Keratinocyte (primary cell): ENCODE measurements at regions not wholly inside any gene's neighbourhood (a gene's known extent, or its start where the extent isn't known, plus 50 kb on each side); places are given as distances from the start of the nearest gene placed in this dataset.
A peak's percentile ranks its signal among the peaks of the same experiment; 100 is the strongest.
"Not testable (repeated sequence)": the region's sequence is repeated elsewhere in the genome, so short reads cannot be mapped to it uniquely, and the experiment has no call there.

Experiments used
- DNase-seq: peaks from one replicate; pipeline ENCODE4 v3.0.0-alpha.2; 2011; ENCODE audit warnings: low read depth, missing footprints, low spot score
- FAIRE-seq: peaks from 2 replicates; lab custom pipeline; 2011; peaks lifted over from hg19 to GRCh38; lab: Jason Lieb, UNC
- H2AFZ ChIP-seq: 2 replicates; pipeline ENCODE4 v1.6.0; 2012; ENCODE audit warnings: low read length, control low read depth, inconsistent platforms; ENCODE audit not compliant: control insufficient read depth
- H3K27ac ChIP-seq: 2 replicates; pipeline ENCODE4 v1.5.1; 2011; ENCODE audit warnings: low read length; ENCODE audit not compliant: control insufficient read depth, insufficient read depth
- H3K27me3 ChIP-seq: 3 replicates; pipeline ENCODE4 v1.6.0; 2011; ENCODE audit warnings: low read length; ENCODE audit not compliant: control insufficient read depth, insufficient read depth; ENCODE audit errors: extremely low read depth
- H3K36me3 ChIP-seq, 2 experiments: 2 replicates in 1 of 2; 3 replicates in 1 of 2; pipeline ENCODE4 v1.5.1; 2011; ENCODE audit warnings: low read length in 2 of 2, mild to moderate bottlenecking in 1 of 2; ENCODE audit not compliant: control insufficient read depth in 2 of 2, insufficient read depth in 2 of 2; ENCODE audit errors: extremely low read depth in 1 of 2
- H3K4me1 ChIP-seq: 3 replicates; pipeline ENCODE4 v1.5.1; 2011; ENCODE audit warnings: low read length; ENCODE audit not compliant: control insufficient read depth, insufficient read depth; ENCODE audit errors: extremely low read depth
- H3K4me2 ChIP-seq: 3 replicates; pipeline ENCODE4 v1.6.0; 2011; ENCODE audit warnings: low read depth, low read length; ENCODE audit not compliant: control insufficient read depth, insufficient read depth; ENCODE audit errors: extremely low read depth
- H3K4me3 ChIP-seq, 3 experiments: fragments of 200-600 bp in 1 of 3; sonication (generic) in 1 of 3; 2 replicates in 2 of 3; 3 replicates in 1 of 3; pipeline ENCODE4 v1.5.1; 2011 to 2016; ENCODE audit warnings: low read length in 3 of 3, mild to moderate bottlenecking in 3 of 3, control low read depth in 2 of 3, inconsistent platforms in 1 of 3, low read depth in 1 of 3, mixed read lengths in 1 of 3, mixed run types in 1 of 3, moderate library complexity in 1 of 3; ENCODE audit not compliant: control insufficient read depth in 2 of 3, insufficient read depth in 2 of 3; ENCODE audit errors: extremely low read depth in 1 of 3
- H3K79me2 ChIP-seq: 2 replicates; pipeline ENCODE4 v1.6.0; 2012; ENCODE audit warnings: low read length; ENCODE audit not compliant: control insufficient read depth, insufficient read depth
- H3K9ac ChIP-seq: 3 replicates; pipeline ENCODE4 v1.6.0; 2011; ENCODE audit warnings: low read length; ENCODE audit not compliant: control insufficient read depth, insufficient read depth; ENCODE audit errors: extremely low read depth
- H3K9me1 ChIP-seq: 3 replicates; pipeline ENCODE4 v1.6.0; 2011; ENCODE audit warnings: low read length; ENCODE audit not compliant: control insufficient read depth, insufficient read depth; ENCODE audit errors: extremely low read depth
- H3K9me3 ChIP-seq: 2 replicates; pipeline ENCODE4 v1.5.1; 2012; ENCODE audit warnings: low read depth, low read length; ENCODE audit not compliant: control insufficient read depth
- H4K20me1 ChIP-seq: 3 replicates; pipeline ENCODE4 v1.6.0; 2011; ENCODE audit warnings: low read length; ENCODE audit not compliant: control insufficient read depth, insufficient read depth; ENCODE audit errors: extremely low read depth
- EZH2 ChIP-seq: IDR thresholded peaks from one replicate; pipeline ENCODE4 v1.6.1; 2012; ENCODE audit warnings: inconsistent platforms, mild to moderate bottlenecking, low read length, moderate library complexity
- dilution Hi-C: fragments of 300-500 bp; cut with MboI; formaldehyde crosslinking; loops from one replicate; pipeline ENCODE4 v1.7.0; 2020; ENCODE audit warnings: low sequenced_read_pairs; ENCODE audit not compliant: extremely low pct_ligation_motif_present
- TF ChIP-seq, protein P1 (sequence below), 3 experiments: IDR thresholded peaks in 1 of 3; conservative IDR thresholded peaks in 1 of 3; optimal IDR thresholded peaks in 1 of 3; 2 replicates in 2 of 3; 3 replicates in 1 of 3; pipeline versions ENCODE3 to v1.5.1; 2011; ENCODE audit warnings: low read length in 3 of 3, mild to moderate bottlenecking in 3 of 3, moderate library complexity in 2 of 3, control low read depth in 1 of 3, inconsistent platforms in 1 of 3; ENCODE audit not compliant: insufficient read depth in 2 of 3; ENCODE audit errors: extremely low read depth in 1 of 3

DNA sequence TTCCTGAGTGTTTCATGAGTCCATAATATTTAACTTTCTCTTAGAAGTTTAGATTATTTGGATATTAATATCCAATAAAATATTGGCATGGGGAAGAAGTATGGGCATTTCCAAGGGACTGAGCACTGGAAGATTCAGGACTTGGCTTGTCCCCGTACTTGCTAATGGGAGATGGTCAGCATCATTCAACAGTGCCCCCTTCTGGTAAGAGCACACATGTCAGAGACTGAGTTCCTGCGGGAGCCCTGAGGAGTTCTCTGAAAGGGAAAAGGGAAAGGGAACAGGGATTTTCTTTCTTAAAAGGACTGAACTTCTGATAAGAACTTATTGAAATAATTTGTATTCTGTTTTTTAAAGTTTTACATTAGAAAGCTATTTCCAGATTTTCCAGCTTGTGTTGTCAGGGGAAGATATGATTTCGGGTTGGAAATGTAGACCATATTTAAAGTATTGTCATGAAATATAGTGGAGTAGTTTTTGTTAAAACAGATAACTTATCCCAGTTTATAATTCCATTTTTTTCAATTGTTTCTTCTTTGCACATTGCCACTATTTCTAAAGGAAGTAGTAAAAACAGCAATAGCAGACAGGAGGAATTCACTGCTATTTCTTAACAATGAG lies 59.8 kb upstream of the C12orf71 start:
- peak; percentile 67 for FAIRE-seq
- TF ChIP-seq, protein P1, sequence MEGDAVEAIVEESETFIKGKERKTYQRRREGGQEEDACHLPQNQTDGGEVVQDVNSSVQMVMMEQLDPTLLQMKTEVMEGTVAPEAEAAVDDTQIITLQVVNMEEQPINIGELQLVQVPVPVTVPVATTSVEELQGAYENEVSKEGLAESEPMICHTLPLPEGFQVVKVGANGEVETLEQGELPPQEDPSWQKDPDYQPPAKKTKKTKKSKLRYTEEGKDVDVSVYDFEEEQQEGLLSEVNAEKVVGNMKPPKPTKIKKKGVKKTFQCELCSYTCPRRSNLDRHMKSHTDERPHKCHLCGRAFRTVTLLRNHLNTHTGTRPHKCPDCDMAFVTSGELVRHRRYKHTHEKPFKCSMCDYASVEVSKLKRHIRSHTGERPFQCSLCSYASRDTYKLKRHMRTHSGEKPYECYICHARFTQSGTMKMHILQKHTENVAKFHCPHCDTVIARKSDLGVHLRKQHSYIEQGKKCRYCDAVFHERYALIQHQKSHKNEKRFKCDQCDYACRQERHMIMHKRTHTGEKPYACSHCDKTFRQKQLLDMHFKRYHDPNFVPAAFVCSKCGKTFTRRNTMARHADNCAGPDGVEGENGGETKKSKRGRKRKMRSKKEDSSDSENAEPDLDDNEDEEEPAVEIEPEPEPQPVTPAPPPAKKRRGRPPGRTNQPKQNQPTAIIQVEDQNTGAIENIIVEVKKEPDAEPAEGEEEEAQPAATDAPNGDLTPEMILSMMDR (optimal IDR thresholded peaks at IDR 0.05 in 1 of 3, IDR thresholded peaks at IDR 0.05 in 1 of 3, conservative IDR thresholded peaks at IDR 0.05 in 1 of 3; ENCODE audit: extremely low read depth in 1 of 3, insufficient read depth in 2 of 3, low read length in 3 of 3): peak; percentile 73 to 84 (median 83)
- TF ChIP-seq EZH2: no peak

DNA sequence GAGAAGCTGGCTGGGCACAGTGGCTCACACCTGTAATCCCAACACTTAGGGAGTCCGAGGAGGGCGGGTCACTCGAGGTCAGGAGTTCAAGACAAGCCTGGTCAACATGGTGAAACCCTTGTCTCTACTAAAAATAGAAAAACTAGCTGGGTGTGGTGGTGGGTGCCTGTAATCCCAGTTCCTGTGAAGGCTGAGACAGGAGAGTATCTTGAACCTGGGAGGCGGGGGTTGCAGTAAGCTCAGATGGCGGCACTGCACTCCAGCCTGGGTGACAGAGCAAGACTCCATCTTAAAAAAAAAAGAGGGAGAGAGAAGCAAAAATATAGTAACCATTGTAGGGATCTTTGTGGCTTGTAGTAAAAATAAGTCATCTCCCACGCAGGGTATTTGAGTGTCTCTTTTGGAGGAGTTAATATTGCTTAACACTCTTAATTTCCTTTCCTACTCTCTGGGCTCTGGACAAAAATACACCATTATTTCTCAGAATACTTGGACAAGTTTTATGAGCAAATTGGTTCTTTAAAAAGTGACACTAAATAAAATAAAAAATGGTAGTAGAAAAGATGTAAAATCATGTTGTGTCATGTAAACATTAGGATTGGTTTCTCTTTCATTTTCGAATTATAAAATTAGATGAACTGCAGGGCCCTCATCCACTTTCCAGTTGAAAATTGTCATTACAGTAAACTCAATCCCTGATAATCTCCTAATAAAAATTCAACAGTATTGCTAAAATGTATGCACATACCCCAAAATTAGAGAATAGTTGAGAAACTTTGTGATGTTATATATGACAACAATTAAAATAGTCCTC lies 61.1 kb upstream of the C12orf71 start:
- DNase-seq (no peak), FAIRE-seq (no peak)
- no peak overlapping the region for H3K9ac ChIP-seq
- no peaks in the 10 kb centered on the region for H3K9me3 ChIP-seq
- H3K27me3 ChIP-seq: no peaks in the 10 kb centered on the region
- no peak overlapping the region for H3K27ac ChIP-seq
- dilution Hi-C loops: no loop called here
- H3K4me2 ChIP-seq: peak overlapping the region; percentile 4
- H3K36me3 ChIP-seq: no peaks in the 10 kb centered on the region
- no peaks in the 10 kb centered on the region for H3K79me2 ChIP-seq
- peak overlapping the region; percentile 68 for H2AFZ ChIP-seq
- peaks cover 6% of the 10 kb centered on the region for H3K4me1 ChIP-seq
- no peaks in the 10 kb centered on the region for H3K9me1 ChIP-seq
- no peak overlapping the region for H3K4me3 ChIP-seq
- H4K20me1 ChIP-seq: no peaks in the 10 kb centered on the region
- TF ChIP-seq, protein P1 (optimal IDR thresholded peaks at IDR 0.05 in 1 of 3, IDR thresholded peaks at IDR 0.05 in 1 of 3, conservative IDR thresholded peaks at IDR 0.05 in 1 of 3; ENCODE audit: extremely low read depth in 1 of 3, insufficient read depth in 2 of 3, low read length in 3 of 3): no peak
- TF ChIP-seq EZH2: no peak

More for the DNA sequence above, 59.8 kb upstream of the C12orf71 start:
- no peaks in the 10 kb centered on the region for H4K20me1 ChIP-seq
- H3K4me3 ChIP-seq: no peak overlapping the region
- peak; percentile 58 for DNase-seq
- no peak overlapping the region for H3K9ac ChIP-seq
- no peaks in the 10 kb centered on the region for H3K9me3 ChIP-seq
- no peaks in the 10 kb centered on the region for H3K79me2 ChIP-seq
- dilution Hi-C loops: no loop called here
- no peak overlapping the region for H3K27ac ChIP-seq
- H2AFZ ChIP-seq: no peak overlapping the region
- H3K9me1 ChIP-seq: no peaks in the 10 kb centered on the region
- no peaks in the 10 kb centered on the region for H3K36me3 ChIP-seq
- H3K27me3 ChIP-seq: no peaks in the 10 kb centered on the region
- no peak overlapping the region for H3K4me2 ChIP-seq
- peaks cover 5% of the 10 kb centered on the region for H3K4me1 ChIP-seq

DNA sequence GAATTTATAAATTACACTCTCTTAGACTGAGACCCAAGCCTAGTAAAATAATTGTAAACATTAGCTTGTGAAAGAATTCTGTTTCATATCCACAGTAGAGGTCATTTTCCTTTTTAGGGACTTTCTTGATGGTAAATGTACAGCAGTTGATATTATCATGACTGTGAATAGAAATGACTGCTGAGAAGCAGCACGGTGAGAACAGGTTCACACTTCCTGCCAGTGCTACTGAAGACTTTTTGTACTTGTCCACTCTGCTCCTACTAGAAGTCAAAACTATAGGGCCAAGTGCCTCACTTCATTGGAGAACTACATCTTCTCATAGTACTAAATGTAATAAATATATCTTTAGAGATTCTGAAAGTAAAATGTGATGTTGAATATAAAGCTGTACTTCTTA lies 63.3 kb upstream of the C12orf71 start:
- H3K9me1 ChIP-seq, H3K4me2 ChIP-seq, H3K9me3 ChIP-seq, H3K79me2 ChIP-seq, H2AFZ ChIP-seq, H3K4me1 ChIP-seq, H4K20me1 ChIP-seq, H3K36me3 ChIP-seq, DNase-seq, dilution Hi-C loops, H3K27ac ChIP-seq, H3K27me3 ChIP-seq, H3K9ac ChIP-seq, H3K4me3 ChIP-seq: not testable (repeated sequence)
- FAIRE-seq: peak; percentile 53
